Peyer's patch (tissue), 4 donors: ENCODE measurements at regions not wholly inside any gene's neighbourhood (a gene's known extent, or its start where the extent isn't known, plus 50 kb on each side); places are given as distances from the start of the nearest gene placed in this dataset.

Experiments used
- CTCF ChIP-seq, 6 experiments: fragments of 450-650 bp in 4 of 6; fragments of 200-600 bp in 2 of 6; sonication (generic) in 1 of 6; IDR thresholded peaks; one replicate each; pipeline ENCODE4 v1.5.1; 2017 to 2019; ENCODE audit warnings: antibody characterized with exemption in 6 of 6, mild to moderate bottlenecking in 3 of 6, moderate library complexity in 1 of 6
- POLR2A ChIP-seq, 2 donors: fragments of 450-650 bp; IDR thresholded peaks; one replicate each; pipeline ENCODE4 v1.5.1; 2017; ENCODE audit warnings: antibody characterized with exemption in 2 of 2, mild to moderate bottlenecking in 2 of 2, moderate library complexity in 2 of 2

- no peak for TF ChIP-seq CTCF (IDR thresholded peaks at IDR 0.05)
- TF ChIP-seq POLR2A (IDR thresholded peaks at IDR 0.05) = no peak
These were observed 79.5 kb upstream of the KLF7 start for GRCh38 chr2:207244971-207245925.
